Left ventricle myocardium inferior (tissue), 1 donor: ENCODE measurements at regions not wholly inside any gene's neighbourhood (a gene's known extent, or its start where the extent isn't known, plus 50 kb on each side); places are given as distances from the start of the nearest gene placed in this dataset.

ENCODE experiments used
- DNase-seq: peaks from one replicate; pipeline ENCODE4 v3.0.0-alpha.2; 2020
- H3K27ac ChIP-seq: fragments of 200-600 bp; replicated peaks from 2 replicates; pipeline ENCODE4 v1.8.0; 2021
- H3K27me3 ChIP-seq: fragments of 200-600 bp; 2 replicates; pipeline ENCODE4 v1.8.0; 2021; ENCODE audit warnings: low read depth
- H3K36me3 ChIP-seq: fragments of 200-600 bp; 2 replicates; pipeline ENCODE4 v1.8.0; 2021
- H3K4me1 ChIP-seq: fragments of 200-600 bp; 2 replicates; pipeline ENCODE4 v1.8.0; 2021
- H3K4me3 ChIP-seq: fragments of 200-600 bp; 2 replicates; pipeline ENCODE4 v1.8.0; 2021; ENCODE audit warnings: mild to moderate bottlenecking, moderate library complexity
- H3K9me3 ChIP-seq: fragments of 200-600 bp; replicated peaks from 2 replicates; pipeline ENCODE4 v1.8.0; 2021
- intact Hi-C: fragments of 100-400 bp; cut with micrococcal nuclease; formaldehyde crosslinking; loops from one replicate; pipeline ENCODE4 v1.11.0; 2022
- TF ChIP-seq, protein P1 (sequence below): fragments of 200-600 bp; IDR thresholded peaks from 2 replicates; pipeline ENCODE4 v1.8.0; 2021; ENCODE audit warnings: antibody characterized with exemption, mild to moderate bottlenecking, borderline replicate concordance
- donor health status: DM: no; HTN: yes; CAD: no; lungs with severe emphysema.

DNA sequence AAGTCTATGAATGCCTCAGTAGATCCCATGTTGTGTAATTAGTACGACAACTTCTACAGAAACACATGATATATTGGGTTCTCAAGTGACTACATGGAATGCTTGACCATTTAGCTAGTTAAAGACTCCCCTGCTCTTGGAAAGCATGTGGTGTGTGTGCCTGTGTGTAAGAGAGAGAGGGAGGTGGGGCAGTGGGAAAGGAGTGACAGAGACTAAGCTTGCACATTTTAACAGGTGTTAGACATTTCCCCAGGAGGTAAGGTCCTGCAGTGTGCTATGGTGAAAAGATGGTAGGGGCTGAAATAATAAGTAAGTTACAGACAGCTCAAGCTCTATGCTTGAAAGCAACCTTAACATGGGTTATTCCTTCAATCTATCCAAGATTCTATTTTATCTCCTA, 241.7 kb upstream of the GHITM start:
- TF ChIP-seq, protein P1, sequence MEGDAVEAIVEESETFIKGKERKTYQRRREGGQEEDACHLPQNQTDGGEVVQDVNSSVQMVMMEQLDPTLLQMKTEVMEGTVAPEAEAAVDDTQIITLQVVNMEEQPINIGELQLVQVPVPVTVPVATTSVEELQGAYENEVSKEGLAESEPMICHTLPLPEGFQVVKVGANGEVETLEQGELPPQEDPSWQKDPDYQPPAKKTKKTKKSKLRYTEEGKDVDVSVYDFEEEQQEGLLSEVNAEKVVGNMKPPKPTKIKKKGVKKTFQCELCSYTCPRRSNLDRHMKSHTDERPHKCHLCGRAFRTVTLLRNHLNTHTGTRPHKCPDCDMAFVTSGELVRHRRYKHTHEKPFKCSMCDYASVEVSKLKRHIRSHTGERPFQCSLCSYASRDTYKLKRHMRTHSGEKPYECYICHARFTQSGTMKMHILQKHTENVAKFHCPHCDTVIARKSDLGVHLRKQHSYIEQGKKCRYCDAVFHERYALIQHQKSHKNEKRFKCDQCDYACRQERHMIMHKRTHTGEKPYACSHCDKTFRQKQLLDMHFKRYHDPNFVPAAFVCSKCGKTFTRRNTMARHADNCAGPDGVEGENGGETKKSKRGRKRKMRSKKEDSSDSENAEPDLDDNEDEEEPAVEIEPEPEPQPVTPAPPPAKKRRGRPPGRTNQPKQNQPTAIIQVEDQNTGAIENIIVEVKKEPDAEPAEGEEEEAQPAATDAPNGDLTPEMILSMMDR, result no peak

DNA sequence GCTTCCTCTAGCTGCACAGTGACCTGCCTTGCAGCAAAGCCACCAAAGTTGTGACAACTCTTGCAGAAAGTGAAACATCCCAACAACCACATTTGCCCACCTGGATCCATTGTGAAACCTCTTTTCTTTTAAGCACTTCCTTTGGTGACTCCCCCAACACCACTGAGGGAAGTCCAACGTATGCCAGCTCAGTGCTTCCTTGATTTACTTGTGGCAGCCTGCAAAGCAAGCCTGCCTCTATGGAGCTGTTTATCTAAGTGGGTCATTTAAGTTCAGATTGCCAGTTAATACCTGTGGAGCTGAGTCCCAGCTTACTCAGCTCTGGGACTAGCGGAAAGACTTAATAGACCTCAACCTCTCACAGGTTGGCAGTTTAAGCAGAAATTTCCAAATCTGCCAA, 230.8 kb upstream of the GHITM start:
- TF ChIP-seq, protein P1, result no peak
- no peak overlapping the region for H3K27ac ChIP-seq
- no peak overlapping the region for H3K4me3 ChIP-seq
- H3K4me1 ChIP-seq, result no peaks in the 10 kb centered on the region
- intact Hi-C loops, result no loop called here
- H3K27me3 ChIP-seq, result peaks cover 5% of the 10 kb centered on the region
- no peak for DNase-seq
- H3K36me3 ChIP-seq, result no peaks in the 10 kb centered on the region
- no peaks in the 10 kb centered on the region for H3K9me3 ChIP-seq

More for the DNA sequence above, 241.7 kb upstream of the GHITM start:
- Histone ChIP-seq H3K9me3 (peaks cover 3% of the 10 kb centered on the region), H3K4me3 (no peak overlapping the region), H3K27me3 (no peaks in the 10 kb centered on the region), H3K27ac (no peak overlapping the region), H3K36me3 (no peaks in the 10 kb centered on the region), H3K4me1 (no peaks in the 10 kb centered on the region)
- intact Hi-C loops, result no loop called here
- no peak for DNase-seq

DNA sequence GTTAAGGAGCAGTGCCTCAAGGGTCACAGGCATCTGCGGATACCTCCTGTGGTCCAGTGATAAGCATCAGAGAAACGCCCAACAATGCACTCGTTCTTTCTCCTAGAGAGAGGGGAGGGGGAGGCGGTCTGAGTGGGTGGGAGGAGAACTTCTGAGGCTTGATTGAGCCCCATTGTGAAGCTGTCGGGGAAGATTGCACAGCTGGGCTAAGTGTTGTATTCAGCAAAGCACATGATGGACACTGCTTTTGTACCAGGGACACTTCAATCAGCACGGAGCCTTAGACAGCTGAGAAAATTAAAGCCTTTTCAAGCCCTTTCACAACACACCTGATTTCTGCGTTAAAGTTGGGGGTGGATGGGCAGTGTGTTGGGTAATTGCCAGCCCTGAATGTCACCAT, 230.3 kb upstream of the GHITM start:
- Histone ChIP-seq H3K4me3 (no peak overlapping the region), H3K9me3 (no peaks in the 10 kb centered on the region), H3K36me3 (no peaks in the 10 kb centered on the region), H3K27me3 (peaks cover 5% of the 10 kb centered on the region), H3K4me1 (no peaks in the 10 kb centered on the region), H3K27ac (no peak overlapping the region)
- no peak for DNase-seq
- TF ChIP-seq, protein P1, result no peak
- intact Hi-C loops, result no loop called here

DNA sequence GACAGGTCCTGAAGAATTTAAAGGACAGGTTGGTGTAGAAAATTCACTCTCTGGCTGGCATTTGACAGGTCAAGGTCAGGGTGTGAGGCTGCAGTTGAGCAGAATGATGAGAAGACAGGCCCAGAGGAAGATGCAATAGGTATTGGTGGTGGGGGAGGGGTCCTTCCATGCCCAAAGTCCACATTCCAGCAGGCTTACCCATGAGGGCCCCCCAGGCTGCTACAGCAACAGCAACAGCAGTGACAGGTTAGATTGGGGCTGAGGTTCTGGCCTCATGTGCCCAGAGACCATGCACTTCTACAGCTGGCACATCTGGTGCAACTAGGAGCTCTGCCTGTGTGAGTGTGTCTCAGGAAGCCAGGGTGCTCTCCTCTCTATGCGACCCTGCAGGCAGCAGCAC, 223.5 kb upstream of the GHITM start:
- Histone ChIP-seq H3K27me3 (peaks cover 5% of the 10 kb centered on the region), H3K36me3 (no peaks in the 10 kb centered on the region), H3K4me1 (no peaks in the 10 kb centered on the region), H3K27ac (no peak overlapping the region), H3K4me3 (no peak overlapping the region), H3K9me3 (no peaks in the 10 kb centered on the region)
- TF ChIP-seq, protein P1, result no peak
- intact Hi-C loops, result no loop called here
- DNase-seq, result no peak

- peak; percentile 34 for DNase-seq
- no peaks in the 10 kb centered on the region for H3K9me3 ChIP-seq
Observed at GRCh38 chr10:83917537-83918506, 221.5 kb upstream of the GHITM start.

More at GRCh38 chr10:83917537-83918506, 221.5 kb upstream of the GHITM start:
- TF ChIP-seq, protein P1, result peak; percentile 33
- H3K36me3 ChIP-seq, result no peaks in the 10 kb centered on the region
- H3K4me1 ChIP-seq, result no peaks in the 10 kb centered on the region
- H3K27ac ChIP-seq, result no peak overlapping the region
- intact Hi-C loops, result no loop called here
- H3K4me3 ChIP-seq, result no peak overlapping the region
- H3K27me3 ChIP-seq, result peaks cover 3% of the 10 kb centered on the region
